Bronchial epithelial cell (primary cell): ENCODE measurements at regions not wholly inside any gene's neighbourhood (a gene's known extent, or its start where the extent isn't known, plus 50 kb on each side); places are given as distances from the start of the nearest gene placed in this dataset.

Experiments
- DNase-seq: peaks from one replicate; pipeline ENCODE4 v3.0.0-alpha.2; 2010; ENCODE audit warnings: low read depth
- FAIRE-seq: peaks from 2 replicates; lab custom pipeline; 2011; peaks lifted over from hg19 to GRCh38; lab: Jason Lieb, UNC
- H3K27me3 ChIP-seq: 2 replicates; pipeline ENCODE4 v1.5.1; 2011; ENCODE audit warnings: low read length; ENCODE audit not compliant: control insufficient read depth, insufficient read depth
- H3K36me3 ChIP-seq: 2 replicates; pipeline ENCODE4 v1.5.1; 2011; ENCODE audit warnings: low read length; ENCODE audit not compliant: control insufficient read depth, insufficient read depth
- H3K4me3 ChIP-seq: 2 replicates; pipeline ENCODE4 v1.5.1; 2011; ENCODE audit warnings: mild to moderate bottlenecking, low read depth, low read length, control low read depth
- CTCF ChIP-seq: IDR thresholded peaks from 2 replicates; pipeline ENCODE4 v1.5.1; 2011; ENCODE audit warnings: mild to moderate bottlenecking, moderate library complexity, low read length, control low read depth, inconsistent platforms; ENCODE audit not compliant: insufficient read depth, severe bottlenecking

GRCh38 chr20:47971058-47971791, 185.9 kb upstream of the SULF2 start:
- no peak overlapping the region for H3K4me3 ChIP-seq
- H3K36me3 ChIP-seq = no peaks in the 10 kb centered on the region
- peaks cover 2% of the 10 kb centered on the region for H3K27me3 ChIP-seq
- FAIRE-seq (no peak), DNase-seq (no peak)
- TF ChIP-seq CTCF = no peak

GRCh38 chr20:47970282-47970903, 185.1 kb upstream of the SULF2 start:
- no peak for FAIRE-seq
- peaks cover 2% of the 10 kb centered on the region for H3K27me3 ChIP-seq
- no peak for TF ChIP-seq CTCF
- DNase-seq = no peak
- H3K36me3 ChIP-seq = no peaks in the 10 kb centered on the region
- H3K4me3 ChIP-seq = no peak overlapping the region

GRCh38 chr20:47969426-47969825, 184.1 kb upstream of the SULF2 start:
- no peak for FAIRE-seq
- no peaks in the 10 kb centered on the region for H3K36me3 ChIP-seq
- no peak for DNase-seq
- no peak overlapping the region for H3K4me3 ChIP-seq
- H3K27me3 ChIP-seq = peaks cover 2% of the 10 kb centered on the region
- no peak for TF ChIP-seq CTCF

GRCh38 chr20:47968541-47969310, 183.4 kb upstream of the SULF2 start:
- TF ChIP-seq CTCF = no peak
- no peak for FAIRE-seq
- DNase-seq = no peak
- Histone ChIP-seq H3K27me3 (peaks cover 2% of the 10 kb centered on the region), H3K4me3 (no peak overlapping the region), H3K36me3 (no peaks in the 10 kb centered on the region)

- peaks cover 2% of the 10 kb centered on the region for H3K27me3 ChIP-seq
- no peak overlapping the region for H3K4me3 ChIP-seq
- H3K36me3 ChIP-seq = no peaks in the 10 kb centered on the region
- no peak for TF ChIP-seq CTCF
- FAIRE-seq (no peak), DNase-seq (no peak)
Observed at GRCh38 chr20:47964149-47964548, 178.9 kb upstream of the SULF2 start.
